NB4 (cell line): ENCODE measurements at regions not wholly inside any gene's neighbourhood (a gene's known extent, or its start where the extent isn't known, plus 50 kb on each side); places are given as distances from the start of the nearest gene placed in this dataset.

Experiments
- DNase-seq: peaks from one replicate; pipeline ENCODE4 v3.0.0; 2010; ENCODE audit warnings: low read depth
- H3K4me3 ChIP-seq: one replicate; pipeline ENCODE4 v1.5.1; 2011; ENCODE audit warnings: mild to moderate bottlenecking, low read depth, low read length, moderate library complexity
- MYC ChIP-seq: IDR thresholded peaks from 2 replicates; pipeline ENCODE4 v1.6.1; 2011; ENCODE audit warnings: low read depth, low read length
- POLR2A ChIP-seq: IDR thresholded peaks from 2 replicates; pipeline ENCODE4 v1.6.1; 2011; ENCODE audit warnings: mild to moderate bottlenecking; ENCODE audit not compliant: insufficient read length; ENCODE audit errors: extremely low read depth
- TF ChIP-seq, protein P1 (sequence below): IDR thresholded peaks from one replicate; pipeline ENCODE4 v1.5.1; 2012; ENCODE audit warnings: low read depth, low read length
- TF ChIP-seq, protein P2 (sequence below): IDR thresholded peaks from 2 replicates; pipeline ENCODE4 v1.6.1; 2011; ENCODE audit warnings: low read depth, low read length

GRCh38 chr16:65284626-65285025, 162.8 kb upstream of the CDH11 start:
- H3K4me3 ChIP-seq = no peak overlapping the region
- no peak for DNase-seq
- TF ChIP-seq, protein P1, sequence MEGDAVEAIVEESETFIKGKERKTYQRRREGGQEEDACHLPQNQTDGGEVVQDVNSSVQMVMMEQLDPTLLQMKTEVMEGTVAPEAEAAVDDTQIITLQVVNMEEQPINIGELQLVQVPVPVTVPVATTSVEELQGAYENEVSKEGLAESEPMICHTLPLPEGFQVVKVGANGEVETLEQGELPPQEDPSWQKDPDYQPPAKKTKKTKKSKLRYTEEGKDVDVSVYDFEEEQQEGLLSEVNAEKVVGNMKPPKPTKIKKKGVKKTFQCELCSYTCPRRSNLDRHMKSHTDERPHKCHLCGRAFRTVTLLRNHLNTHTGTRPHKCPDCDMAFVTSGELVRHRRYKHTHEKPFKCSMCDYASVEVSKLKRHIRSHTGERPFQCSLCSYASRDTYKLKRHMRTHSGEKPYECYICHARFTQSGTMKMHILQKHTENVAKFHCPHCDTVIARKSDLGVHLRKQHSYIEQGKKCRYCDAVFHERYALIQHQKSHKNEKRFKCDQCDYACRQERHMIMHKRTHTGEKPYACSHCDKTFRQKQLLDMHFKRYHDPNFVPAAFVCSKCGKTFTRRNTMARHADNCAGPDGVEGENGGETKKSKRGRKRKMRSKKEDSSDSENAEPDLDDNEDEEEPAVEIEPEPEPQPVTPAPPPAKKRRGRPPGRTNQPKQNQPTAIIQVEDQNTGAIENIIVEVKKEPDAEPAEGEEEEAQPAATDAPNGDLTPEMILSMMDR = no peak
- TF ChIP-seq POLR2A (no peak), MYC (no peak)
- TF ChIP-seq, protein P2, sequence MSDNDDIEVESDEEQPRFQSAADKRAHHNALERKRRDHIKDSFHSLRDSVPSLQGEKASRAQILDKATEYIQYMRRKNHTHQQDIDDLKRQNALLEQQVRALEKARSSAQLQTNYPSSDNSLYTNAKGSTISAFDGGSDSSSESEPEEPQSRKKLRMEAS = no peak

DNA sequence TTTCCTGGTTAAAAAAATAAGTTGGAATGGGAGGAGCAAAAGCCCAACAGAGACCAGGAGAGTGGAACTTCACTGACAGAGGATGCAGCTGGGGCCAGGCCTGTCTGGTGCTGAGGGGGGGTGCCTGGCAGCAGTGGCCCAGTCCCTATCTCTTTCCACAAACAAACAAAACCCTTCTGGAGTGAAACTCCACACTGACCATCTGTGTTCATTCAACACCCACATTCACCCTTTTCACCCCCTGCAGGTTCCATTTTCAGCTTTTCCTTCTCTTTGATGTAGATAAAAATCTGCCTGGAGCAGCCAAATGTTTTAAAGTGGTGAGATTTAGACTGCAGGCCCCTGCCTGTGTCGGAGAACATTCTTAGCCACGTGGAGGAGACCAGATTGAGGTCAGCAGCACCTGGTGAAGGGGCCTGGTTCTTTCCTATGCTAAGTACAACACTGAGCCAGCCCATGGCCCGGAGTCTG, 161.4 kb upstream of the CDH11 start:
- TF ChIP-seq POLR2A (no peak), MYC (no peak)
- TF ChIP-seq, protein P2 = no peak
- TF ChIP-seq, protein P1 = no peak
- no peak for DNase-seq
- H3K4me3 ChIP-seq = no peak overlapping the region

DNA sequence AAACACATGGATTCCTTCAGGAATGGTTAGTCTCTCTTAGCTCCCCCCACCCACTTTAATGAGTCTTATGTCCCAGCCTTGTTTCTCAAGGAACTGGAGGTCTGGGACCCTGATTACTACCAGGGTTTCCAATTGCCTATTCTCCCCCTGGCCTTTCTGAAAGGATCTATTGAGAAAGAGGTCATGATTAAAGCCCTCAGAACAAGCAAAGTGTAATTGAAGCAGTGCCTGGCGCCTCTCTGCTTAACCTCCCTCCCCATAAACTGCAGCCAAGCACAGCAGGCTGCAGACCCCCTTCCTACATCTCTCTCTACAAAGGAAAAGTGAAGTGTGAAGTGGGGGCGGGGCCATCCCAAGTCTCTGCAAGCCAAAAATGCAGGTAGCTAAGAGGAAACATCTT, 159.7 kb upstream of the CDH11 start:
- TF ChIP-seq, protein P2 = no peak
- TF ChIP-seq, protein P1 = no peak
- TF ChIP-seq MYC = no peak
- no peak overlapping the region for H3K4me3 ChIP-seq
- no peak for DNase-seq

DNA sequence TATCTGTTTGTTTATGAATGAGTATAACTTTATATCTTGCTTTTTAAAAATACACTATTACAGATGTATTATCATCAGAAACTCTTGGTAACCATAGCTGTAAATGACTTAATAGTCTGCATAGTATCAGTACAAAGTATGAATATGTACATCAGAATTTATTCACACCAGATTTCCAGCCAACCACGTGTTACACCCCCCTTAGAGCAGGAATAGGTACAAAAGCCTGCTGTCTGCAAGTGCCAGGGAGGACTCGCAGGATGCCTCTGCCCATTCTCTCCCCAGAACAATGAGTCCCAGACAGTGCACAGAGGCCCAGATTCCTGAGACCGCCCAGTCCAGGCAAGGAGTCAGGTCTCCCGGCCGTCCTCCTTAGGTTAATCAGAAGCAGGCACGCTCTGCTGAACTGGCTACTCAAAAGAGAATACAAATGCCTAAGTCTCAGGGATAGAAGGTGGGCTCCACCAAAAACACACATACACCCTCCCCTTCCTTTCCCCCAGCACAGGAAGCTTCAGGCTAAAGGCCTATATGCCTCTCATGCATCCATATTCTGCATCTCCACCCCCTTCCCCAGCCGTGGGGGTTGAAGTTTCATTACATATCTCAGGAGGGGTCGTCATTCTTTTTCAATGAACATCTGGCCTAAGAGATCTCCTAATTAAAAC, 159.1 kb upstream of the CDH11 start:
- no peak overlapping the region for H3K4me3 ChIP-seq
- DNase-seq = no peak
- TF ChIP-seq MYC (no peak), POLR2A (no peak)
- TF ChIP-seq, protein P1 = no peak
- TF ChIP-seq, protein P2 = no peak

GRCh38 chr16:65279576-65279975, 157.7 kb upstream of the CDH11 start:
- DNase-seq = no peak
- no peak overlapping the region for H3K4me3 ChIP-seq
- TF ChIP-seq, protein P2 = no peak
- TF ChIP-seq, protein P1 = no peak
- no peak for TF ChIP-seq MYC
- TF ChIP-seq POLR2A = no peak
